ENCODE measurements at regions not wholly inside any gene's neighbourhood (a gene's known extent, or its start where the extent isn't known, plus 50 kb on each side); places are given as distances from the start of the nearest gene placed in this dataset.

- TF ChIP-seq MXI1 (conservative IDR thresholded peaks at IDR 0.05; ENCODE audit: poor library complexity, severe bottlenecking) (no peak), CTCF (IDR thresholded peaks at IDR 0.05; ENCODE audit: poor library complexity, severe bottlenecking) (no peak), SMC3 (conservative IDR thresholded peaks at IDR 0.05; ENCODE audit: poor library complexity) (no peak), POLR2AphosphoS5 (IDR thresholded peaks at IDR 0.05) (peak; percentile 74), REST (IDR thresholded peaks at IDR 0.05; ENCODE audit: borderline replicate concordance) (no peak), RAD21 (conservative IDR thresholded peaks at IDR 0.05) (no peak), TAF1 (IDR thresholded peaks at IDR 0.05; ENCODE audit: low read depth) (no peak)
Measured at GRCh38 chr2:208970070-208970469, 453.8 kb upstream of the MAP2 start.
